HG03521 (cell line): ENCODE measurements at regions not wholly inside any gene's neighbourhood (a gene's known extent, or its start where the extent isn't known, plus 50 kb on each side); places are given as distances from the start of the nearest gene placed in this dataset.

ENCODE experiments used
- ATAC-seq: cut with Tn5 transposase; IDR thresholded peaks from one replicate; pipeline ENCODE4 v1.9.1; 2021; ENCODE audit warnings: mild to moderate bottlenecking, moderate library complexity; ENCODE audit not compliant: unreplicated experiment

DNA sequence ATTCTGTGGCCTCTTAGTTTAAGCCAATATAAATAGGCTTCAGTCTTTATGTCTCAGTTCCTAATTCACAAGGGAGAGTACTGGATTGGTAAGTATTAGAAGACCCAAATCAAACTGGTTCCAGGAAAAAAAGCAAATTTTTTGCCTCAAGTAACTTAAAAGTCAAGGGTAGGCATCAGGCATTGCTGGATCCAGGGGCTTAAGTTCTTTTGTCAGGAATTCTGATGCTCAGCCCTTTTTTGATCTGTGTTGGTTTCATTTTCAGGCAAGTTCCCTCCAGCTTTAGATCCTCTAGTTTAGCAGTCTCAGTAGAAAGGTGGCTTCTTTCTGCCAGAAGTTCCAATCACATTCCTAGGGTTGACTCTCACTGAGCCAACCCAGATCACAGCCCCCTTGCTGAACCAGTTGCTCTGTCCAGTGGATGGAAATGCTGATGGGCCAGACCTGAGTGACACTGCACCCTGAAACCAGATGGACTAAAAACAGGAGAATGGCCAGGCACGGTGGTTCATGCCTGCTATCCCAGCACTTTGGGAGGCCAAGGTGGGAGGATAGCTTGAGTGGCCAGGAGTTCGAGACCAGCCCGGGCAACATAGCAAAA, 253.5 kb downstream of the SHQ1 start:
- no peak for ATAC-seq

- ATAC-seq, result no peak
Measured at GRCh38 chr3:72593881-72594397, 254.3 kb downstream of the SHQ1 start.

DNA sequence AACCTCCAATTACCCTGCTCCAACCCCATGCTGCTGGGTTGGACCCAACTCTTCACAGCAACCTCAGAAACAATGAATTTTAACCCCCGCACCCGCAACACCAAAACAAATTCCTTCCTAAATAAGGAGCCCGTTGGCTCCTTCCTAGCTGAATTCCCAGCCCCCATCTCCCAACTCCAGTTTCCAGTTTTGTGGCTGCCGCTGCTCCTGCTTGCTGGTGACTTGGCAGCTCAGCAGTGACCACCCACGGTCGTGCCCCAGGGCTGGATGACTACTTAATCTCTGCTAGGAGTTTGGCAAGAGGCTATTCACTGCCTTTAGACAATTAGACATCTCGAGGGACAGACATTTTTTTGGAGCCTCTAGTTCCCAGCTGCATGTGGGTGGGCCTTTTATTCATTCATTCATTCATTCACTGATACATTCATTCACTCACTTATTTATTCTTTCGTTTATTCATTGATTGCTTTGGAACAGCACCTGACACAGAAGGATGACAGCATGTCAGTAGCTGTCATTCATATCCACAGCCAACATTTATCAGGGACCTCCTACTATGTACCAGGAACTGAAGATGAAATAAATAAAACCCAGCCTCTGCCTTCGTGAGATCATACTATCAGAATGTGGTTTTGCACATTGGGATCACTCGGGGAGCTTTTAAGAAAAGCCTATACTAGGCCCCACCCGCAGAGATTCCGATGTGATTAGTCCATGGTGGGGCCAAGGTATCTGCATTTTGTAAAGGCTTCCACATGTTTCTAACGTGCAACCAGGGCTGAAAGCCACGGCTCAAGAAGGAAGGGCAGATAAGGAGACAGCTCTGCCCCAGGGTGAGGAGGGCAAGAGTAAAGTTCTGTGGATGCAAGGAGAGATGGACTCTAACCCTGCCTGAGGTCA, 256.5 kb downstream of the SHQ1 start:
- ATAC-seq, result no peak

DNA sequence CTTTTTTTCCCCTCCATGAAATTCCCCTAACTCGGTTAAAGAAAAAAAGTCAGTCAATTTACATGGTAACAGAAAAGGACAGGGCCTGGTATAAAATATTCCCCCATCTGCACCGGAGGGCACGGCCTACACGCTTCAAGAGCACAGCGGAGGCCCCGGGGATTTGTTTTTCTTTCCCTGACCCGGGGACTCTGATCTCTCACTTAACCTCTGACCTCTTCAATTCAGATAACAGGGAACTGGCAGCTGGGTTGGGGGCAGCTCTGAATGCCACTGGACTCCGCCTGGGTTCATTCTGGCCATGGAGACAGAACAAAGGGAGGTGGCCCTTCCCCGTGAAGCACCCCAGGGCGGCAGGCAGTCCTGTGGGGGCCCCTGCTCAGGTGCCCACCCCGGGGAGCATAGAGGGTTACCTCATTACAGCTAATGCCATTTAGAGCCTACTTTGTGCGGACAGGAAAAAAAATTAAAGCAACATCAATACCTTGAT, 257.5 kb downstream of the SHQ1 start:
- no peak for ATAC-seq

GRCh38 chr3:72587282-72587681, 261.0 kb downstream of the SHQ1 start:
- no peak for ATAC-seq

GRCh38 chr3:72586694-72587093, 261.6 kb downstream of the SHQ1 start:
- ATAC-seq, result no peak

- no peak for ATAC-seq
Measured at GRCh38 chr3:72585966-72586365, 262.3 kb downstream of the SHQ1 start.

DNA sequence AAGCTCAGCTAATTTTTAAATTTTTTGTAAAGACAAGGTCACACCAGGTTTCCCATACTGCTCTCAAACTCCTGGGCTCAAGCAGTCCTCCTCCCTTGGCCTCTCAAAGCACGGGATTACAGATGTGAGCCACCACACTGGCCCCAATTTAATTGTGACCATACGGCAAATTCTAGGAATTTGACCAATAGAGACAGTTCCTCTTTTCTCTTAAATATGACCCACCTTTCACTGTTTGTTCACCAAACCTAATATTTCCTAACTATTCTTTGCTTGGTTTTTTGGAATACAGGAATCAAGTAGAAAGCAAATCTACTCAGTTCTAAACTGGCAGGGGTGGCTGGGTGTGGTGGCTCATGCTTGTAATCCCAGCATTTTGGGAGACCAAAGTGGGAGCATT, 264.0 kb downstream of the SHQ1 start:
- ATAC-seq, result no peak

DNA sequence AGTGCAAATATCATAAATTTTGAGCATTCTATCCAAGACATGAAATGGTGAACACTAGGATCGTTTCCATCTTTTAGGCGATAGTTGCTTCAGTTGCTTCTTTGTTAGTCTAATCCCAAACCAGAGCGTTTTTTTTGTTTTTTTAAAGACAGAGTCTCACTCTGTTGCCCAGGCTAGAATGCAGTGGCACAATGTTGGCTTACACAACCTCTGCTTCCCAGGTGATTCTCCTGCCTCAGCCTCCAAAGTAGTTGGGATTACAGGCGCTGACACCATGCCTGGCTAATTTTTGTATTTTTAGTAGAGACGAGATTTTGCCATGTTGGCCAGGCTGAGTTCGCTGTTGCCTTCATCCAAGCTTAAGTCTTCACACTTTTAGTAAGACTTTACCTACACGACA, 265.3 kb downstream of the SHQ1 start:
- no peak for ATAC-seq

DNA sequence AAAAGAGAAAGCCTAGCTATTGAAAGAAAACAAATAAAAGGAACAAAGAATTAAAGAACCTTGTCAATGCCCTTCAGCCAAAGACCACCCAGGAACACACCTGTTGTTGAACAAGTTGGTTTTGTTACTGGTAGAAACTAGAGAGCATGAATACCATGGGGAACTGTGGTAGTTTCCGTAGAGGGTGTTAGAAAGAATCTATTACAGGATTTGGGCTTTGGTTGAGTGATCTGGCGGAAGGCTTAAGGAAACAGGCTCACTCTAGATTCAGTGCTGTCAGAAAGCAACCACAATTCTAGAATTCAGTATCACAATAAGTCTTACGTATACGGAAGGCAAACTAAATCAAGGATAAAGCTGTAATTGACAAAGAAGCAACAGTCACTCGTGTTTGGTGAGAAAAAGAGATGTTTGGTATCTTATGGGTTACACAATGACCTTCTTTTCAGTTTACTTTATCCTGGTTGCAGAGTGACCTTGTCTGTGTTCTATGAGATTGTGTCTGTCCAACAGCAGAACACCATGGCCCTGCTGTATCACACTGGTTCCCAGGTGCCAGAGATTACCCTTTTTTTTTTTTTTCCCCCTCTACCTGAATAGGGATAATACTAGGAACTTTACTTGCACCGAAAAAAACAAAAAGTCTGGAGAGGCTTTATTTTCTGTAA, 265.9 kb downstream of the SHQ1 start:
- ATAC-seq, result peak; percentile 88

DNA sequence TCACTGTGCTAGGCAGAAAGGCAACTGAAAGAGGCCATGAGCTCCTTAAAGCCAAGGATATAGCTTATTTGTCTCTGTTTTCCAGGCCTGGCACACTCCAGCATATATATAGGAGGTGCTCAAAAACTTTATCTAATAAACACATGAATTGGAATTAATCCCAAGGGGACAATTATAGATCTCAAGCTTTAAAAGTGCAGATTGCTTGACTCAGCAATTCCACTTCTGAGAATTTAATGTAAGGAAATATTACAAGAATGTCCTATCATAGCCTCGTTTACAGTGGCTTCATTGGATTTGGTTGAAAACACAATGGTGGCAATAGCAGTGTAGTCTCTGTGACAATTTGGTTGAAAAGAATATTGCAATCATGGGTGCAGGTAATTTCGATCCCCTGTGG, 267.3 kb downstream of the SHQ1 start:
- ATAC-seq, result no peak

DNA sequence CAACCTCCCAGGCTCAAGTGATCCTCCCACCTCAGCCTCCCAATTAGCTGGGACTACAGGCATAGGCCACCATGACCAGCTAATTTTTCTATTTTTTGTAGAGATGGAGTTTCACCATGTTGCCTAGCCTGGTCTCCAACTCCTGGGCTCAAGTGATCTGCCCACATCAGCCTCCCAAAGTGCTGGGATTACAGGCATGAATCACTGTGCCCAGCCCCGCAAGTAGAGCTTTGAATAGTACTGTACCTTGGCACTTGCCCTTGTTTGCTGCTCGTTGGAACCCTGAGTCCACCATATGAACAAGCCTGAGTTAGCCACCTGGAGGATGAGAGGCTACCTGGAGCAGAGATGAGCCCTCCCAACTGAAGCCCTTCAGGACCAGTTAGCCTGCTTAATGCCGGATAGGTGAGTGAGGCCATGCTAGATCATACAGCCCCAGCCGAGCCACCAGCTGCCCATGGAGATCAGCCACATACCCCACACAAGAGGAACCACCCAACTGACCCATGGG, 267.9 kb downstream of the SHQ1 start:
- ATAC-seq, result no peak

- no peak for ATAC-seq
Measured at GRCh38 chr3:72579581-72580245, 268.5 kb downstream of the SHQ1 start.

GRCh38 chr3:72579191-72579580, 269.1 kb downstream of the SHQ1 start:
- ATAC-seq, result no peak

DNA sequence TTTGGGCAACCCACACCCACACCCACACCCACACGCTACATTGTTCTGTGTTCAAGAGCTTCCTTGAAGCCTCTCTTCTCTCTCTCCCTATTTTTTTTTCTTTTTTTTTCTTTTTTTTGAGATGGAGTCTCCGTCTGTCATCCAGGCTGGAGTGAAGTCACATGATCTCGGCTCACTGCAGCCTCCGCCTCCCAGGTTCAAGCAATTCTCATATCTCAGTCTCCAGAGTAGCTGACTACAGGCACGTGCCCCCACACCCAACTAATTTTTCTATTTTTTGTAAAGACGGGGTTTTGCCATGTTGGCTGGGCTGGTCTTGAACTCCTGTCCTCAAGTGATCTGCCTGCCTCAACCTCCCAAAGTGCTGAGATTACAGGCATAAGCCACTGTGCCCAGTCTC, 271.1 kb downstream of the SHQ1 start:
- ATAC-seq, result no peak

DNA sequence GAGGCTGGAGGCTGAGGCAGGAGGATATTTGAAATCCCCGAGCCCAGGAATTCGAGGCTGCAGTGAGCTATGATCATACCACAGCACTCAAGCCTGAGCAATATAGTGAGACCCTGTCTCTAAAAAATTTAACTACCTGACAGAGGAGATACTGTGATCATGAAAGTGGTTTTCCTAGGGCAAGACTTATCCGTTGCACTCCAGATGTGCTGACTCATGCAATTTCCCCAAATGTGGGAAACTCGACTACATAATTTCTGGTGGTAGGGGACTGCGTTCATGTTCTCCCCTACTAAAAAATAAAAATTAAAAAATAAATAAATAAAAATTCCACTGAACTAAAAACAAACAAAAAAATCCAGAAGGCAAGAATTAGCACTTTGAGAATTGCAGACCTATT, 271.7 kb downstream of the SHQ1 start:
- no peak for ATAC-seq

DNA sequence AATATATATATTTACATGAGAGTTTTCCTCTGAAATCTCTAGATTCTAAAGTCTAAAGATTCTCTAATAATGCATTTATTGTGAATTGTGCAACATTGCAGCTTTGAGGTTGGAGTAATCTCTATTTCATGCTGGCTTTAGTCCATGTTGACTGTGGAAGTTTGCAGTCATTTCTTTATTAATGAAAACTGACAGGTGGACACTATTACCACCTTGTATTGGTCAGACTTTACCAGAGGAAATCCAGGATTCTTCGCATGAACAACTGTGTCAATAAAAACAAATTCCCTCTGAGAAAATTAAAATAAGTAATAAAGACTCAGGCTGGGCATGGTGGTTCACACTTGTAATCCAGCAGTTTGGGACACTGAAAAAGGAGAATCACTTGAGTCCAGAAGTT, 274.1 kb downstream of the SHQ1 start:
- ATAC-seq, result no peak

DNA sequence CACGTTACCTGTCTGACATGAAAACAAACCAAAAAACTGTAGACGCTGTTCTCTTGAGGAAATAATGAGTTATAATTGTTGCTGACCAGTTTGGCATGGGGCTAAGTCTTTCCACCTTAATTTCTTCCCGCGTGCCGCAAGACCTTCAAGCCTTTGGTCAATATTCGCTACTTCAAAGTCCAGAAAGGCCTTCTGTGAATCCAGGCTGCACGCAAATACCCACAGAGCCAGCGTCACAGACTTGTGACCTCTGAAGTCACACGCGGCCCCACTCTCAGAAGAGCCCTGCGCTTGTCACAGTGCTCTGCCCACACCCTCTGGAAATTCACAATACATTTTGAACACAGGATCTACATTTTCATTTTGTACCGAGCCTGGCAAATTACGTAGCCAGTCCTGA, 275.2 kb downstream of the SHQ1 start:
- ATAC-seq, result no peak

GRCh38 chr3:72572489-72573007, 275.7 kb downstream of the SHQ1 start:
- ATAC-seq, result no peak

GRCh38 chr3:72571638-72572114, 276.6 kb downstream of the SHQ1 start:
- ATAC-seq, result no peak
